HG02642 (cell line): ENCODE measurements at regions not wholly inside any gene's neighbourhood (a gene's known extent, or its start where the extent isn't known, plus 50 kb on each side); places are given as distances from the start of the nearest gene placed in this dataset.

Experiments
- ATAC-seq: cut with Tn5 transposase; IDR thresholded peaks from one replicate; pipeline ENCODE4 v1.9.1; 2021; ENCODE audit warnings: mild to moderate bottlenecking; ENCODE audit not compliant: unreplicated experiment, poor library complexity

DNA sequence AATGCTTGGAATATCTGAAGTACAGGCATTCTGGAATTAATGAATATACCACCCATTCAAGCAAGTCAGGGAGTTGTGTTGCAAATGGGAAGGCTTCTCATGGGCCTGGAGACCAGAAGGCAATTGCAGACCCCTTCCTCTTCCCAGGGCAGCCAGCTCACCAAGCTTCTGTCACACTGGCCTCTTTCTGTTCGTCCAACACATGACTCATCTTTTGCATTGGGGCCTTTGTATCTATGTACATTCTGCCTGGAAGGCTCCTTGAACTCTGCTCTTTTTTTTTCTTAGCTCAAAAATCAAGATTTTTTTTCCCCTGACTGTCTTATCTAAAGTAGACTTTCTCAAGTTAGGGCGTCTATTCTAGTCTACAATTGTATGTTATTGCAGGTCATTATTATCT is 132.9 kb upstream of the MYLIP start:
- no peak for ATAC-seq

DNA sequence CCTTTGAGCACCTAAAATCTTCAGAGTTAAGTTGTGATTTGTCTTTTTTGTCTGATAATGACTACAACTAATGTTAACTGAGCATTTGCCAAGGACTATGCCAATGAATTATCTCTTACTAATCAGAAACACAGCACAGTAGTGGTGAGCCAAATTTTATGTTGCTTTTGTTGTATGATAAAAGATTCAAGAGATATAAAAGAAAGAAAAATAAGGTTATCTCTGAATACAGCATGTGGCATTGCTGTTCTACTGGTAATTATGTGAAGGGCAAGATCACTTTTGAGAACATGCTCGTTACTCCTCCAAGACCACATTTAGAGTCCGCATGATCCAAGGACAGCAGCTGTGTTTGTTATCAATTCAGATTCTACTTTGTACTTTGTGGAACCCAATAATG is 133.4 kb upstream of the MYLIP start:
- no peak for ATAC-seq

DNA sequence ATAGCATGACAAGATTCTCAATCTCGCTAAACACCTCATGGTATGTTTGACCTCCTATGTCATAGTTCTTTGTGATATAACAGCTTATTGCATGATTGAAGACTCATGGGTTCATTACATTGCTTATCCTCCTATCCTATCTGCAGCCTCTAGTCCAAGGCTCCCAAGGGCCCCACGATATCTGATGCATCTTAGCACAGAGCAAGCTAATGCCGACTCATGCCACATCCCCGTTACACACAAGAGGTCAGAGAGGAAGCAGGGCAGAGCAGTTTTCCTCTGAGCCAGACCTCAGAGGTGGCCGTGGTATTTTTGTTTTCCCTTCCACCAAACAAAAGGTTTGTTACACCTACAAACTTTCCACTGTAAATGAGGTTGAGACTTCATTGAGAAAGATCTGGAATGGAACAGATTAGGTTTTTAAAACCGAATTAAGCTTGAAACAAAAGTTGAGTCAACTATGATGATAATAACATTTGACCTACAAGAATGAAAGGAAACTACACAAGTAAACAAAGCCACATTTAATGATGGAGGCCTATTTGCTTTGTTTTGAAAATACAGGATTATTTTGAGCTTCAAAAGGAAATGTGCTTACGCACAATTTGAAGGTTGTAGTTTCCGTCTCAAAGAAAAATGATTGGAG is 133.9 kb upstream of the MYLIP start:
- ATAC-seq, result no peak

DNA sequence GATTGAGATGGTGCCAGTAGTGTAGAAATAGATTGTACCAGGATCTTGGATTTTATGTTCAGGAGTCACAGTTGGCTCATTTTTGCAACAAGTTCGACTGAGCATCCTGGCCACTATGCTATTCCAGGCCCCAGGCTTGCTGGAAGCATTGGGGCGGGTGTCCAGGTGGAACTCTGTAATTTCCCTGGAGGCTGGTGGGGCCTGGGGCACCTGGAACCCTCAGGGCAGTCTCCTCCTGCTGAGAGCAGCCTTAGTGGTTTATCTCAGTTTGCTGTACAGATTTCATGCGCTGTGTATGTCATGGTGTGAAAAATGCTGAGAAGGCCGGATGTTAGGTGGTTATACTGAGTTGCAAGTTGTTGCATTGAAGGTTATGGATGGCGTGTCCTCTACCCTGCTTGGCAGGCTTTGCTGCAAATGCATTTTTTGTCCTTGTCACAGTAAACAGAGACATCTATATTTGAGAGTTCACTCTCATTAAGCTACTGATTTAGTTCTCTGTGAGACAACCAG is 135.1 kb upstream of the MYLIP start:
- no peak for ATAC-seq

DNA sequence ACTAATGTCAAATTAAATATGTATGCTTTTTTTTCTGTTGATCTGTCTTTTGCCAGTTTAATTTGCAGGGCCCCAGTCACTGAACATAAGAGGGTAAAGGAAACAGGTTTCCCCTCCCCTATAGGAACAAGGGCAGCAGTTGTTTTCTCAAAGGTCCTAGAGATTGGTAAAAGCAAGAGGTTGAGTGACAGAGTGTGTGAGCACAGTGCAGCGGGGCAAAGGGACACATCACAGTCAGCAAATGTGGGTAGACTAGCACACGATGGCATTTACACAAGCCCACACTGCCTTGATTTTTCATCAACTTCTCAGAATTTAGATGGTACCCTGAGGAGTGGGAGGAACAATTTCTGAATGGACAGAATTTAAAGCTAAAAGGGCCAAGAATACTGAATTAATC is 138.7 kb upstream of the MYLIP start:
- ATAC-seq, result no peak

DNA sequence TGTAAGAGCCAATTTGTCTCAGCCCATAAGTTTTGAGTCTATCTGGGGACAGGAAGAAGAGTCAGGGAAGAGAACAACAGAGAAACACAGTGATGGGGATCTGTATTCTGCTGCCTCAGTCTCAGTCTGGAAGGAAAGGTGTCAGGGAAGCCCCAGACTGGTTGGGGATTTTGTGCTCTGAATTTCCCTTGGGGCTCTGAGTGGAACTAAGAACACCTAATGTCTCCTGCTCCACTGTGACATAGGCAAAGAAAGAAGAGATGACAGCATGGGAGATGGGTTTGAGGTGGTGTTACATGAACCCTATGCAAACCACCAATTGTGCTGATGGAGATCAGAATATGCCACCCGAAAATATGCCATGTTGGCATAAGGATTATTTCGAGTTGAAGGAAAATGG is 139.5 kb upstream of the MYLIP start:
- ATAC-seq, result peak; percentile 81

DNA sequence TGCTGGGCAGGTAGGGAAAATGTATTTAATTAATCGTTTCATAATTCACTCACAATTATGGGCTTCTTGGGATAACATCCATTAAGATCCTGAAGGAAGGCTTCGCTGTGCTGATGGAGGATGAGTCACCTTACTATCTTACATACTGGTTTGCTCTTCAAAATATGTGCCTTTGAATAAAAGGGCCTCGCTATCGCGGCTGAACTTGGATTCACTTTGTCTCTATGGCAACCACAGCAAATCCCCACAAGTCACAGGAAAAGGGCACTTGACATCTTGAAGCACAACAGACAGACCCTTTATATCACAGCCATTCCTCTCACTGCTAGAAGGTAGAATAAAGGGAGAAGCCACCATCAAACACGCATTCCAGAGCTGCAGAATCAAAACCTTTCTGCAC is 141.3 kb upstream of the MYLIP start:
- ATAC-seq, result no peak

DNA sequence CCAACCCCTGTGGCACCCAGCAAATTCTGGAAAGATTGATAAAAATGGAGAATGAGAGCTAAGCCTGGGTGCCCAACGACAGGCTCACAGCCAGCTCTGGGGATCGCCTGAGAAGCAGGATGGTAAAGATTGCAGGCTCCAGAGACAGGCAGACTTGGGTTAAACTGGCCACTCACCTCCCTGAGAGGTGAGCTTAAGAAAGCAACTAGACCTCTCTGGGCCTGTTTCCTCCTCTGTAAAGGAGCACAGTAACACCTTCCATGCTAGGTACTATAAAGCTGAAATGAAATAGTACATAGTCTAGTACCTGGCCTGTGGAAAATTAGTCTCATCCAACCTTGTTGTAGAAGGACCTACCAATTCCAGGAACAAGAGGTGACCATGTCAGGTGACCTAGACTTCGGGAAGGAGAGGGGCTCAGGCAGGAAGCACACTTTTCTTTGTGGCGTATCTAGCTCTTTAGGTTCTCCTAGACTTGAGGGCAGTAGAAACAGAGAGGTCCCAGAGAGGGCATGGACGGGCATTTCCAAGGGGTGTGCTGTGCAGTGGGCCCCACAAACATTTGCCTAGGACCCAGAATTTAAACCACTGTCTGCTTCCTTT is 142.8 kb upstream of the MYLIP start:
- ATAC-seq, result no peak

DNA sequence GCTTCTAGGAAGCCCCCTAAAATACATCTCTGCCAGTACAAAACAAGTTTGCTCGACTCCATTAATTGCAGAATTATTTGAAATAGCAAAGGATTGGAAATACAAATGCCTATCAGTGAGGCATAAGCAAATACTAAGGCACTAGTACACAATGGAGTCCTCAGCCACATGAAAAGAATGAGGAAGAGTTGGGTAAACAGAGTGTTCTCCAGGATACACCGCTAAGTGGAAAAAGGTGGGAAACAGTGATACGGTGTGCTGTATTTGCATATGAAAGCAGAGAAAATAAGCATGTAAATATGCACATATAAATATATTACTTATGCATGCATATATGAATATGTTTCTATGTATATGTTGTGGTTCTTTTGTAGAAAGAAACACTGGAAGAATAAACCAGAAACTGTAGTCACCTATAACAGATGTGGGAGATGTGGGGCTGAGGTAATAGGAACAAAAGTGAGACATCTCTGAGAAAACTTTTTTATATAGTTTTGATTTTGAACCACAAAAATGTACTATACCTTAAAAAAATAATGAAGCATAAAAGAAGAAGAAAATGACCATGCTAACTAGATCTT is 143.4 kb upstream of the MYLIP start:
- ATAC-seq, result no peak

DNA sequence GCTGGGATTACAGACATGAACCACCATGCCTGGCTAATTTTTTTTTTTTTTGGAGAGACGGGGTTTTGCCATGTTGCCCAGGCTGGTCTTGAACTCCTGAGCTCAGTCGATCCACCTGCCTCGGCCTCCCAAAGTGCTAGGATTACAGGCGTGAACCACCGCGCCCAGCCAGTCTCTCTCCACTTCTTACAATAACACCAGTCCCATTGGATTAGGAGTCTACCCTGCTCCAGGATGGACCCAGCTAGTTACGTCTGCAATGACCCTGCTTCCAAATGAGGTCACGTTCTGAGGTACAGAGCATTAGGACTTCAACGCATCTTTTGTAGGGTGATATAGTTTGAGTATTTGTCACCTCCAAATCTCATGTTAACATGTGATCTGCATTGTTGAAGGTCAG is 146.9 kb upstream of the MYLIP start:
- ATAC-seq, result no peak

DNA sequence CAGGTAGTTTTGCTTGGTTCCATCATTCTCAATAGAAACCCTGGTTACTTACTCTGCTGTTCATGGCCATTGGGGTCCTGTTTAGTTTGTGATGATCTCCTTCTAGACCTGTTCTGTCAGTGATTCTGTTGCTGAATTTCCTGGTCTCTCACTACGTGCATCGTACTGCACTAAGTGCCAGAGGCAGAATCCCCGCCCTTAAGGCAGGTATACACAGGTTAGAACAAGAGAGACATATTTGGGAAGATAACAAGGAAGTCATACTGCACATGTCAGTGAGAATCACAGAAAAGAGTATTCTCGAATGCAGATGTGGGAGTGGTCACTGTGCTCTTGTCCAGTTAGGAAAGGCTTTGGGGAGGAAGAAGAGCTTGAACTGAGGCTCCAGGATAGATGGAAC is 148.1 kb upstream of the MYLIP start:
- ATAC-seq, result no peak

DNA sequence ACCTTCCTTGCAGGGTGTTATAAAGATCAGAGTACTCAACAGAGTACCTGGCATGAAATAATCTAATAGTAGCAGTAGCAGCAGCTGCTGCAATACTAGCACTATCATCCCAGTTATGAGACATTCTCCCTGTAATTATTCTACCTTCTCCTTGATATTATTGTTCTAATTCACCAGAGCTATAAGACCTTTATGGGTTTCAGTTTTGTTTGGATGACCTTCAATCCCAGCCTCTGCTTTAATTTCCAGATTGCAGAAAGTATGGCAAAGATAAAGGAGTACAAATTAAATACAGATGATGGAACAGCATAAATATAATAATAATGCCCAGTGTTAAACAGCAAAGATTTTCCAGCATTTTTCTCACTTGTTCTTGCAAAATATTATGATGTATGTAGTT is 150.5 kb upstream of the MYLIP start:
- ATAC-seq, result no peak

DNA sequence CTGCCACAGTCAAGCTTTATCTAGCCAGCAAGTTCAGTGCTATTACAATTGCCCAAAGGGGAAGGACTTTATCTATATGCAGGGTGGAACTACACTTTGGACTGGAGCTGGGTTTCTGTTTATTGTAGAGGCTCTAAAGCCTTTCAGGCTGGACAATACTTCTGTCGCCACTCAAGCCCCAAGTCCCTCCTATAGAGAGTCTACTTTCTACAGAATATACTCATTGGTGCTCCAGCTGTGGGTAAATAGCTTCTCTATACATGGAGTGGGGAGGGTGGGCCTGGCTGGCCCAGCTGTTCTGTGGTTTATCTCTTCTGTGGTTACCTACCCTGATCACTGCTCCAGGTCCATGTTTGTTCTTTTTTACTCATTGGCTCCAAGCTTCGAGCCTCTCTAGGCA is 151.8 kb upstream of the MYLIP start:
- ATAC-seq, result no peak

DNA sequence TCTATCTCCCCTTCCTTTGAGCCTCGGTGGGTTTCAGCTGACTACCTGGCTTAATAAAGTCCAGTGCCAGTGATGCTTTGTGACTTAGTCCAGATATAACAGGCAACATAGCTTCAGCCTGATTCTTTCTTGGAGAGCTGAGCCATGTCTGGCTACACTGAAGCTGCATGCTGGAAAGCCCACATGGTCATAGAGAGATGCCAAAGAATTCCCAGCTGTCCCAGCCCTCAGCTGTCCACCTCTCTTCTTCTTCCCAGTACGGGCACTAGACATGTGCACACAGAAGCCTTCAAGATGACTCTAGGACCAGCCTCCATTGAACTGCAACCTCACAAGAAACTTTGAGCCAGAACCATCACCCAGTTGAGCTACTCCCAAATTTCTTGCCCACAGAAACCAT is 154.1 kb upstream of the MYLIP start:
- no peak for ATAC-seq

DNA sequence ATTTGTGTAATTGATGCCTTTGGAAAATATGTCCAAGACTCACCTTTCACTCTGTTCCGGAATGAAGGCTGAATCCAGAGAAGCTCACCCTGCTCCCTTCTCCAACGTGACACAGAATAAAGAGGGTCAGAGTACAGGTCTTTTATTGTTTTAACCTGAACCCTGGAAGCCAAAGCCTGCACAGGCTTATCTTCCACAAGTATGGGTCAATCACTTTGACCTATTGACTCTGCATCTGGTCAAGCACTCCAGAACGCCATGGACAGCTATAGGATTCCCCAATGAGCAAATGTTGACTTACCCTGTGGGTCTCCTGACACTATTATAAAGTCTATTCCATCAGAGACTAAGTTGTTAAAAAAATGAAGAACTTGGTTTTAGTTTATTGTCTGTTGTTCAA is 158.4 kb upstream of the MYLIP start:
- ATAC-seq, result no peak

DNA sequence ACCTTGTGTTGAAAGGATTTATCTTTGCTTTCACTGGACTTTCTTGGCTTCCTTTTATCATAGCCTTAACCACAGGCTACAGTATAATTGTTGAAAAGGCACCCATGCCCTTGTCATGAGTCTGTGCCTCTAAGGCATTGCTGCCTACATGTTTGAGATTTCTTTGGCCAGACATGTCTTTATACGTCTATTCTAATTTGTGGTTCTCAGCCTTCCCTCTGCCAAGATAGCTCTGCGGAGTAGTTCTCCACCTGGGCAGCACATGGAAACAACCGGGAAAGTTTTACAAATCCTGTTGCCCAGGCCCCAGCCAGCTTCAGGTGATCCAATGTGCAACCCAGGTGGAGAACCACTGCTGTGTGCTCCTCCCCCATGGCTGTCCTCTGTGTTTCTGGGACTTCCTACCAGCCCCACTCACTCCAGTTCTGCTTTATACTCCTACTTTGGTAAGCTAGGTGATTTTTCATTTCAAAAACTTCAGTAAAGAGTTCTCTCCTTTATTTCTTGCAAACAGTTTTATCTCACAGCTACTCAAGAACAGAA is 159.6 kb upstream of the MYLIP start:
- ATAC-seq, result no peak

DNA sequence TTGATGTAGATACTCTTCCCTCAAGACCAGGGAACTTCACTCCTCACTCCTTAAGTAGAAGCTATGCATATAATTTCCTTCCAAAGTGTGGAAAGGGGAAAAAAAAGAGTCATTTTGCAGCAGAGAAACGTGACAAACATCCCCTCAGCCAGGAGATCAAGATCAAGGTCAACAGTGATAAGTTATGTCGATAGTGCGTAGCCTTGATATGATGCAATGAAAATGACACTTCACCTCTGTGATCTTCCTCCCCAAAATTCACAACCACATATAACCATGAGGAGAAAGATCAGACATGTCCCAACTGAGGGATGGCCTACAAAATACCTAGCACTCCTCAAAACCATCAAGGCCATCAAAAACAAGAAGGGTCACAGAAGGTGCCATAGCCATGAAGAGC is 160.4 kb upstream of the MYLIP start:
- no peak for ATAC-seq

DNA sequence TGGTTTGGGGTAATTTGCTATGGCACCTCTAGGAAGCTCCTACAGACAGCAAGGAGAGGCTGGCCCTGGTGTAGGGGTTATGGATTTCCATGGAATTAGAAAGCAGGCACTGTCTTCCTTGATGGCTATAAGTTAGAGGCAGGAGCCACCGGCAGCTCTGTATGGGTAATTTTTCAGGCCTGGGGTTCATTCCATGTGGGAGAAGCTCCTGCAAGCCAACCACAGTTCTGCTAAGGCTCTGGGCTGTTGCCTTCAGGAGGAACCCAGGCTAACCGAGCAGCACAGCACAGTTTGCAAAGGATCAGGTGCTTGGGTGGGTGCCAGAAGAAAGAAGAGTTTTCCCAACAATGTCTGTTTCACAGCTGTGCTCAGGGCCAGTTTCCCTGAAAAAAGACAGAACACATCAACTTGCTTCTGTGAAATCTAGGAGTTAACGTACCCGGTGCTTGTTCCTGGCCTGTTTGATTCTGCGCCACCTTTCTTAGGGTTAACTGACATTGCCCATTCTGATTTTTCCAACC is 162.8 kb upstream of the MYLIP start:
- ATAC-seq, result no peak

DNA sequence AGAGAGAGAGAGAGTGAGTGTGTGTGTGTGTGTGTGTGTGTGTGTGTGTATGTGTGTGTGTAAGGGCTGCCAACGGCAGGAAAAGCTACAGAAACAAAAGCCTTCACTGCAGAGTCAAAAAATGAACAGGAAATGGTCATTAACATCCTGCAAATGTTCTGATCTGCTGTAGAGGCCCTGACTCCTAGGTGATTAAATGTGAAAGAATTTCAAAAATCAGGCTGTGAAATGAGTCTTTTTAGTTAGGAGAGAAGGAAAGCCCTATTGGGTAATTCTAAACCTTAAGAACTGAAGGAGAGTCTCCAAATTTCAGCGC is 166.5 kb upstream of the MYLIP start:
- no peak for ATAC-seq

DNA sequence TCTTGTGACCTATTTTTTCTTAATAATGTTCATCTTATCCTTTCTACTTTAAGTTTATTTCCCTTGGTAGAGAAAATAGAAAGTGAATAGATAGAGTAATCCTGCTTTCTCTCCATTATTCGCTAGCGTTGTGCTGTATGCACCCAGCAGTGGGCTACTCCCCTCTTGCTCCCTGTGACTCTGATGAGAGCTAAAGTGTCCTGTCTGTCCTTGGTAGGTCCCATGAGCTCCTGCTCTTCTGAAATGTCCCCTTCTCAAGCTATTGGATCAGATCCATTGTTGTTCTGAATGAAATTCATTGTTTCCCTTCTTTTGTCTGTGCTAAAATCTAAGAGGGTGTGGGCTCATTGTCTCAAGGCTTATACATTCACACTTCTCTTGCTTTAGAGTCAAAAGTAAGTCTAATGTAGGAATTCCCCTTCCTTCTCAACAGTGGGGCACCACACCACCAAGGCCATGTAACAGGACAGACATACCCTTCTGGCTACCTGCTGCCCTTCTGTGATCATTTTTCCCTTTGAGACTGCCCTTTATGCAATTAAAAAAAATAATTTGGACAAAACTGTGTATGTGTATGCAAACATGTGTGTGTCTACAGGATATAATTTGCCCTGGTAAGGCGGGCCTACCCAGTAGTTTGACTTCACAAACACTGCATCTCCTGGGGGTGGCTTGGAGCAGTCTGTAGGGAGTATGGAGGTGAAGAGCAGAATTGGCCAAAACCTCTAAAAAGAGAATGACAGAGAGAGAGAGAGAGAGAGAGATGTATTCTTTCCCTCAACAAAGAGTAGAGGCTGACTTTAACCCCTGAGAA is 167.0 kb upstream of the MYLIP start:
- ATAC-seq, result no peak
